ENCODE measurements at regions not wholly inside any gene's neighbourhood (a gene's known extent, or its start where the extent isn't known, plus 50 kb on each side); places are given as distances from the start of the nearest gene placed in this dataset.

DNA sequence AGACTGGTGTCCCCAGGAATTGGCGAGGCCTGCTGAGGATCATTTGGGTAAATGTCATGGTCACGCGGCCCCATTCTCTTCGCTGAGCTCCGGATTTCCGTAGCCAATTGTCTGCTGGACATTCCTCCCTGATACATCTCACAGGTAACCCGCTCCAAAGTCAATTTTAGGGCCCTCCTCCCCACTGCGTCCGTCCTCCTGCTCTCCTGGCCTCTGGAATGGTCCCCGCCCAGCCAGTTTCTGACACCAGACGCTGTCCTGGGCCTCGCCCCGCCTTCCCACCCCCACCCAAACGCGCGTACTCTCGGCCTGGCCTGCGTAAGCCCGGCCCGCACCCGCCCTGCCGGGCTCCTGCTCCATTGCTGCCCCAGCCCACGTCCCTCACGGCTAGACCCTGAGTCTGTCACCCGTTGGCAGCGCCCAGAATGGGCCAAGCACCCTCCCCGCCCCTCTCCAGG, 202.0 kb downstream of the AUH start:
- no peak overlapping the region for H3K4me3 Mint-ChIP-seq
- no peaks in the 10 kb centered on the region for H3K27me3 Mint-ChIP-seq (ENCODE audit: low read depth)
- no peak overlapping the region for H3K27ac Mint-ChIP-seq
- no peaks in the 10 kb centered on the region for H3K36me3 Mint-ChIP-seq (ENCODE audit: low read depth)
- no peaks in the 10 kb centered on the region for H3K9me3 Mint-ChIP-seq
- H3K4me1 Mint-ChIP-seq: peaks cover 24% of the 10 kb centered on the region
- TF ChIP-seq, protein P1, sequence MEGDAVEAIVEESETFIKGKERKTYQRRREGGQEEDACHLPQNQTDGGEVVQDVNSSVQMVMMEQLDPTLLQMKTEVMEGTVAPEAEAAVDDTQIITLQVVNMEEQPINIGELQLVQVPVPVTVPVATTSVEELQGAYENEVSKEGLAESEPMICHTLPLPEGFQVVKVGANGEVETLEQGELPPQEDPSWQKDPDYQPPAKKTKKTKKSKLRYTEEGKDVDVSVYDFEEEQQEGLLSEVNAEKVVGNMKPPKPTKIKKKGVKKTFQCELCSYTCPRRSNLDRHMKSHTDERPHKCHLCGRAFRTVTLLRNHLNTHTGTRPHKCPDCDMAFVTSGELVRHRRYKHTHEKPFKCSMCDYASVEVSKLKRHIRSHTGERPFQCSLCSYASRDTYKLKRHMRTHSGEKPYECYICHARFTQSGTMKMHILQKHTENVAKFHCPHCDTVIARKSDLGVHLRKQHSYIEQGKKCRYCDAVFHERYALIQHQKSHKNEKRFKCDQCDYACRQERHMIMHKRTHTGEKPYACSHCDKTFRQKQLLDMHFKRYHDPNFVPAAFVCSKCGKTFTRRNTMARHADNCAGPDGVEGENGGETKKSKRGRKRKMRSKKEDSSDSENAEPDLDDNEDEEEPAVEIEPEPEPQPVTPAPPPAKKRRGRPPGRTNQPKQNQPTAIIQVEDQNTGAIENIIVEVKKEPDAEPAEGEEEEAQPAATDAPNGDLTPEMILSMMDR (IDR thresholded peaks at IDR 0.05; ENCODE audit: unreplicated experiment in 3 of 3): no peak

DNA sequence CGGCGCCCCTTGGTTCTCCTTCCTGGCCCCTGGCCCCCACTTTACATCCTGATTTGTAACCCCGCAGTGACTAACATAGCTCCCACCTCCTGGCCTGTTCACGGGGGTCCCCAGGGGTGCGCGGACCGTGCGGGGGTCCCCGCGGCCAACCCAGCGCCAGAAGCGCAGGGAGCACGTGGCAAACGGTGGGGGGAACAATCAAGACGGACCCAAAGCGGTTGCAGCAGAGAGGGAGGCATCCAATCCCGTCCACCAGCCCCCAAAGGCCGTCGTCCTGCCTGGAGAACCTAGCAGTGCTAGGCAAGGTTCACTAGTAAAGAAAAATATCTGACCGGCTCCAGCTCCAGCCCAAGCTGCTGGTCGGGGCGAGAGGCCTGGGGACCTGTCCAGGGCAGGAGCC, 201.5 kb downstream of the AUH start:
- H3K9me3 Mint-ChIP-seq: no peaks in the 10 kb centered on the region
- no peak overlapping the region for H3K27ac Mint-ChIP-seq
- TF ChIP-seq, protein P1 (IDR thresholded peaks at IDR 0.05; ENCODE audit: unreplicated experiment in 3 of 3): no peak
- H3K4me1 Mint-ChIP-seq: peaks cover 29% of the 10 kb centered on the region
- H3K36me3 Mint-ChIP-seq (ENCODE audit: low read depth): no peaks in the 10 kb centered on the region
- no peak overlapping the region for H3K4me3 Mint-ChIP-seq
- H3K27me3 Mint-ChIP-seq (ENCODE audit: low read depth): peaks cover 3% of the 10 kb centered on the region

DNA sequence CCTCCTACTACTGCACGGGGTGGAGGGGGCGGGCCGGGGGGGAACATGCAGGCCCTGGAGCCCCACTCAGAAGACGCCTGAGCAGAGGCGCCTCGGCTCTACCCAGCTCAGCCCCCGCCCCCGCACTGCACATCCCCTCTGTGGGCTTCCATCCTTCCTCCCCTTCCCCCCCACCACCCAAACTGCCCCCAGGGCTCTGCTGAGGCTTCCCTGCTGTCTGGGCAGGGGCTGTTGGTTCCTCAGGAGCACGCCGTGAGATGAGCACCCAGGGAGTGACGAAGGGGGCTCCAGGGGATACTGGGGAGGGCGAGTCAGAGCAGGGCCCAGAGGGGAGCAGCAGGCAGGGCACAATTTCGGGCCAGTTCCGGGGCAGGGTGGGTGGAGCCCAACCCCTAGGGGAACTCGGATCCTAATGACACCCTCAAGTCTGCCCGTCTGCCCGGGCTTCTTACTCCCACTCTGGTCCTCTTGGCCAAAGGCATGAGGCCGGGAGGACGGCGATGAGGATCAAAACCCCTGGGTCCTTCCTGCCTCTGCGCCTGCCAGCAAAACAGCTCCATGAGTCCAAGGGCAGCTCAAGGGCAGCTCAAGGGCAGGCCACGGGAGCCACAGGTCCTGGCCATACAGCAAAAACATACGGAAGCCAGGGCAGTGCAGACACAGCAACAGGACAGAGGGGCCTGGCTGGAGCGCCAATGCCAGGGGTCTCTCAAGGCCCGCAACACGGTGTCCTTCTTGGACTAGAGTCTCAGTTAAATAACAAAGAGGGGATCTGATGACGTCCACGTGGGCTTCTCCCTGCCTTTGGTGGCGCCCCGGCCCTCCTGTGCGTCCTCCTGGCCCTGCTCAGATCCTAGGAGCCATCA, 200.9 kb downstream of the AUH start:
- no peak overlapping the region for H3K27ac Mint-ChIP-seq
- no peaks in the 10 kb centered on the region for H3K9me3 Mint-ChIP-seq
- no peak overlapping the region for H3K4me3 Mint-ChIP-seq
- TF ChIP-seq, protein P1 (IDR thresholded peaks at IDR 0.05; ENCODE audit: unreplicated experiment in 3 of 3): no peak
- no peaks in the 10 kb centered on the region for H3K36me3 Mint-ChIP-seq (ENCODE audit: low read depth)
- H3K4me1 Mint-ChIP-seq: peaks cover 31% of the 10 kb centered on the region
- peaks cover 4% of the 10 kb centered on the region for H3K27me3 Mint-ChIP-seq (ENCODE audit: low read depth)

DNA sequence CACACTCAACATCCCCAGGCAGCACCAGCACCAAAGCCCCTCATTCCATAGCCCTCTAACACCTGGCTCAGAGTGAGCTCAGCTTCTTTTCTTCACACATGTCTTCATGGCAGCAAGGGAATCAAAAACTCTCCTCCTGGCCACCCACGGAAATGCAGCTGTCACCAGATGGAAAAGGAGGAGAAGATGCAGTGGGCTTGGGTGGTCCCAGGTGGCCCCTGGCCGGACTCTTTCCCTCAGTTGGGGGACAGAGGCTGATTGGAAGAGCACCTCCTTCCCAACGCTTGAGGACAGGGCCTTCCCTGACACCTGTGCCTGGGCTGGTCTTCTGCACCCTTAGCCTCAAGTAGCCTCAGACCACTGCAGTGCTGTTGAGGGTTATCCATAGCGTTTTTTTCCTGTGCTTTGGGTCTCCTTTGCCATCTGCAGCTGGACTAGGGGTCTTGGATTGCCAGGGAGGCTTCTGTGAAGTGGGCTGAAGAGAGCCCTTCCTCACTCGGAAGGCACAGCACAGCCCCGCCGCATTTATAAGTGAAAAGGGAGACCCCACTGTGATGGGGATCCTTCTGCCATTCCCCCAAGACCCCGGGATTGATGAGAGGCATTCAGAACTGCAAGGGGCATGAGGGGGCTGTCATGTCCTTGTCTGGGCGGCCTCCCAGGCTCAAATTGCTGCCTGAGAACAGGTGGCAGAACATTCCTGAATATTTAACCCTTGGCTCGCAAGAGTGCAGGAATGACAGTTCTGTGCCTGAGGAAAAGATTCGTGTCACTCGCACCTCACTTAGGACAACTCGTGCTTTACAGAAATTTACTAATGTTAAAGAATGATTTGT, 200.0 kb downstream of the AUH start:
- H3K27ac Mint-ChIP-seq: peak overlapping the region in 1 of 3 experiments; percentile 68
- TF ChIP-seq, protein P1 (IDR thresholded peaks at IDR 0.05; ENCODE audit: unreplicated experiment in 3 of 3): no peak
- peaks cover 32% of the 10 kb centered on the region for H3K4me1 Mint-ChIP-seq
- H3K36me3 Mint-ChIP-seq (ENCODE audit: low read depth): no peaks in the 10 kb centered on the region
- H3K27me3 Mint-ChIP-seq (ENCODE audit: low read depth): peaks cover 4% of the 10 kb centered on the region
- no peaks in the 10 kb centered on the region for H3K9me3 Mint-ChIP-seq
- no peak overlapping the region for H3K4me3 Mint-ChIP-seq

DNA sequence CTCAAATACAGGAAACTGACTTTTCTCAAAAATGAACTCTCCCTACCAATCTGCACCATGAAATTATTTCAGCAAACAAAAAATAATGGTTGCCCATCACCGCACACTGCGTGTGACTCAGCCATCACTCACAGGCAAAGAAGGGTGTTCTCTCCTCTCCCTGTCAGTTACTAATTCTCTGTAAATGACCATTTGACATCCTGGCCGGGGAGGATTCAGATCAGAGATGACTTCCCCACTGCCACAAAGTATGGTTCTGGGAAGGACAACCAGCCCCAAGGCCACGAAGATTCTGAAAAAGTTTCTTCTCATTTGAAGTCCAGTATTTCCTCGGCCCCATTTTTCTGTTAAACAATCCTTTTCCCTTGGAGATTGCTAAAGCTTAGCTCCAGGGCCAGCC, 199.4 kb downstream of the AUH start:
- H3K27me3 Mint-ChIP-seq (ENCODE audit: low read depth): peaks cover 4% of the 10 kb centered on the region
- peaks cover 38% of the 10 kb centered on the region for H3K4me1 Mint-ChIP-seq
- no peaks in the 10 kb centered on the region for H3K36me3 Mint-ChIP-seq (ENCODE audit: low read depth)
- TF ChIP-seq, protein P1 (IDR thresholded peaks at IDR 0.05; ENCODE audit: unreplicated experiment in 3 of 3): no peak
- no peaks in the 10 kb centered on the region for H3K9me3 Mint-ChIP-seq
- peak overlapping the region in 2 of 3 experiments; percentile 53 to 68 for H3K27ac Mint-ChIP-seq
- no peak overlapping the region for H3K4me3 Mint-ChIP-seq

Measured in nephron (organoid).